GM19455 (cell line): ENCODE measurements at regions not wholly inside any gene's neighbourhood (a gene's known extent, or its start where the extent isn't known, plus 50 kb on each side); places are given as distances from the start of the nearest gene placed in this dataset.
"Not testable (repeated sequence)": the region's sequence is repeated elsewhere in the genome, so short reads cannot be mapped to it uniquely, and the experiment has no call there.

Source experiments
- ATAC-seq: cut with Tn5 transposase; IDR thresholded peaks from one replicate; pipeline ENCODE4 v1.9.1; 2021; ENCODE audit not compliant: unreplicated experiment

GRCh38 chr5:118303296-118303695 is 685.1 kb downstream of the DTWD2 start:
- ATAC-seq: no peak

DNA sequence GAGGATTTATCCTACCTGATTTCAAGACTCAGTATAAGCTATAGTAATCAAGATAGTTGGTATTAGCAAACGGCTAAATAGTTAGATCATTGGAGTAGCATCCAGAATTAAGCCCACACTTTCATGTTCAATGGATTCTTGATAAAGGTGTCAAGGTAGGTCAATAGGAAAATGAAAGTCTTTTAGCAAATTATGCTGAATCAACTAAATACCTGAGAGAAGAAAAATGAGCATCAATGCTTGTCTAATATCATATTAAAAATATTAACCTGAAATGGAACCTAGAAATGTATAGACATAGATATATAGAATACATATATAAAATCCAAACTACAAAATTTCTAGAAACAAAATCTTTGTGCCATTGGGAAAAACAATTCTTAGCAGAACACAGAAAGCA is 685.6 kb downstream of the DTWD2 start:
- ATAC-seq: no peak

DNA sequence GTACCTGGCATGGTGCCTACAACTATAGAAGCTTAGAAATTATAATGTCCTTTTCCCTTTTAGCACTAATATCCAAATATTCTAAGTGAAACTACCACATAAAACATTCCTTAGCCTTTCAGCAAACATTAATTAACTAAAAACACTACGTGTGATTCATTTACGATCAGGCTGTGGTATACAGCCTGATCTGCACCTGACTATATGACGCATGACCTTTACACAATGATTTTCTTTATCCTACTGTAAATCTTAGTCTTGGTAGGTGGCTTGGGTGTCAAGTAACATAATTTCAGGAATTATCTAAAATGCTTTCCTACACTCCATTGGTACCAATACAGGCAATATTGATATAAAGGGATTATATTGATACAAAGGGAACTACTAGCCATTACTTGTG is 686.7 kb downstream of the DTWD2 start:
- no peak for ATAC-seq

DNA sequence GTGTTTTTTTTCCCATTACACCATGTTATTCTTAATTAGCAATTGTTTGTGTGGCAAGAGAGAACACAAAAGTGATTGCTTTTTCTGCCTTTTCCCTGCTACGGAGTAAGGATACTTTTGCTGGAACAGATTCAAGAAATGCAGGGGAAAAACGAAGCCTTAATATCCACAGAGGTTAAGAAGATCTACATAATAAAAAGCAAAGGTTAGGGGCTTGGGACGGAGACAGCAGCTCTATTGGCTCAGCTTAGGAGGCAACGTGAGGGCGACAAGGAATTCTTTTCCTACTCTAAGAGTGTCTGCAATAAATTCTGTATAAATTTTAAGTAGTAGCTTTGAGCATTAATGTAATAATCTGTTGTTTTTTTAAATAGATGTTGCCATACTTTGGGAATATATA is 693.3 kb downstream of the DTWD2 start:
- no peak for ATAC-seq

GRCh38 chr5:118293378-118293777 is 695.0 kb downstream of the DTWD2 start:
- no peak for ATAC-seq

DNA sequence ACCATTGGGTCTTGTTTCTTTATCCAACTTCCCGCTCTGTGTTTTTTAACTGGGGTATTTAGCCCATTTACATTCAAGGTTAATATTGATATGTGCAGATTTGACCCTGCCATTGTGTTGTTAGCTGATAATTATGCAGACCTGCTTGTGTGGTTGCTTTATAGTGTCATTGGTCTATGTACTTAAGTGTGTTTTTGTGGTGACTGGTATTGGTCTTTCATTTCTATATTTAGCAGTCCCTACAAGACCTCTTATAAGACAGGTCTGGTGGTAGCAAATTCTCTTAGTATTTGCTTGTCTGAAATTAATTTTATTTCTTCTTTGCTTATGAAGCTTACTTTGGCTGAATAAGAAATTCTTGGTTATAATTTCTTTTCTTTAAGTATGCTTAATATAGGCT is 698.1 kb downstream of the DTWD2 start:
- no peak for ATAC-seq

GRCh38 chr5:118284230-118284629 is 704.1 kb downstream of the DTWD2 start:
- not testable (repeated sequence) for ATAC-seq

GRCh38 chr5:118282480-118283038 is 705.8 kb downstream of the DTWD2 start:
- not testable (repeated sequence) for ATAC-seq

- no peak for ATAC-seq
These were observed 708.6 kb downstream of the DTWD2 start for GRCh38 chr5:118279540-118280294.

GRCh38 chr5:118270526-118270925 is 717.8 kb downstream of the DTWD2 start:
- ATAC-seq: no peak

DNA sequence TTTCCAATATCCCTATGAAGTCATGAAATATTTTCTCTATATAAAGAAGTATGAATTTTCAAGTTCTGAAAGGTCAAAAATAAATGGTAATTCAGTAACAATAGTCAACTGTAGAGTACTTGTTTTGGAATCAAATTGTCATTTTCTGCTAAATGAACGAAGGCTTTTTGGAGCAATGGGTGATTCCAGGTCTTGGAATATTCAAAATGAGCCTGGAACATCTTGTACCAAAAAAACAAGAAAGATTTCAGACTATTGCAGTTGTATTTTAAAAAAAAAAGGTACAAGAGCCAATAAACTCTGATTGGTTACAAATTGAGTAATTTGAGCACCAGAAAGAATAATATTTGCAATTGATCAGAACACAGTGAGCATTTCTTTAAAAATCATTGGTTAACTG is 730.1 kb downstream of the DTWD2 start:
- ATAC-seq: no peak

DNA sequence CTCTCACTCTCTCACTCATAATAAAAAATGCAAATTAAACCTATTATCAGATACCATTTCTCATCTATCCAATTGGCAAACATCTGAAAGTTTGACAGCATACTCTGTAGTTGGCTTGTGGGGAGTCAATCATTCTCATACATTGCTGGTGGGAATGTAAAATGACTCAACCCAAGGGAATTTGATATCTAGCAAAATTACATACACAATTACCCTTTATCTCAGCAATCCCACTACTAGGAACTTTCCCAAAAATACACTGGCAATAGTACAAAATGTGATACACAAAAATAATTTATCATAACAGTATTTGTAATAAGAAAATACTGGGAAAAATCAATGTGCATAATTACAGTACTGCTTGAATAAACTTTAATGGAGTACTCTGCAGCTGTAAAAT is 731.3 kb downstream of the DTWD2 start:
- ATAC-seq: no peak

- no peak for ATAC-seq
These were observed 734.9 kb downstream of the DTWD2 start for GRCh38 chr5:118253225-118254061.

- peak; percentile 53 for ATAC-seq
These were observed 739.0 kb downstream of the DTWD2 start for GRCh38 chr5:118249386-118249785.

DNA sequence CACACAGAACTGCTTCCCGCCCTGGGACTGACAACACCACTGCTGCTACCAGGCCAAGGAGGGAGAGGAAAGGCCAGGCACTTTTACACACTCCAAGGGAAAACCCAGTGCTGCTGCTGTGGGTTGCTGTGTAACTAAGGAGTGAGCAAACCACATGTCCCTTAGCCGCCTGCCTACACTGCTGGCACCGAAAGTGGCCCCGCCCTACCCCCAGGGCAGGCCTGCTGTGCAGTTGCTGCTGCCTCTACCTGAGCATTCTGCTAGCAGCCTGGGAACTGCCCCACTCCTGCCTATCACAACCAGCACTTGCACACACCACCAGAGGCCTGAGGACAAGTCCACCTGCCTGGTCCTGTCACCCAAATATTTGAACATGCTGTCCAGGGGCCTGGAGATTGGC is 740.9 kb downstream of the DTWD2 start:
- no peak for ATAC-seq

GRCh38 chr5:118243613-118244012 is 744.7 kb downstream of the DTWD2 start:
- no peak for ATAC-seq

- no peak for ATAC-seq
These were observed 745.3 kb downstream of the DTWD2 start for GRCh38 chr5:118243068-118243467.

DNA sequence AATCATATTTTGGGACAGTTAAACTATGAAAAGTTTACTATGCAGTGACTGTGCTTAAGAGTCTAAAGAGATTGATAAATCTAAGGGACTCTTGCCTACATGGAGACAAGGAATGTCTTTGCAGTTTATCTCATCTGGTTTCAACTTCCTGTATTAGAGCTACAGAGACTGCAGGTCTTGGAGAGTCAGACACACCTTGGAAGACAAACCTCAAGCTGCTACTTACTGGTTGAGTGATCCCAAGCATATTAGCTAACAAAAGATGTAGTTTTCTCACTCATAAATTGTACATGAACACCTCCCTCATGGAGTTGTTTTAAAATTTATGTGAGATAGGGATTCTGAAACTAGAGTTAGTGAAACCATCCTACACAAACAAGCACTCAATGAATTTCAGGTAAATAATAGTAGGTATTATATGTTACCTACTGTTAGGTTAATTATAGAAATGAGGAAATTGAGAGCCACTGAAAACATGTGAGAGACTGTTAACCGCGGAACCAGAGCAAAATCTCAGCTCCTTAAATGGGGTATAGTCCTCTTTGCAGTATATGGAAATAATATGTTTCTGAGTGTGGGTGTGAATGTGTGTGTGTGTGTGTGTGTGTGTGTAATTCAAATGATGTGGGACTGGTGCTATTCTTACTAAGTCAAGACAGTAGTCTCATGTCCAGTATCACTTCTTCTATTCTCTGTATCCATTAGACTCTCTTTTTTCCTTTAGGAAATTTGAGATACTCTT is 752.1 kb downstream of the DTWD2 start:
- no peak for ATAC-seq

GRCh38 chr5:118233606-118234005 is 754.7 kb downstream of the DTWD2 start:
- ATAC-seq: no peak

GRCh38 chr5:118228489-118228888 is 759.9 kb downstream of the DTWD2 start:
- ATAC-seq: no peak

- ATAC-seq: no peak
These were observed 763.8 kb downstream of the DTWD2 start for GRCh38 chr5:118224546-118224945.
